ENCODE measurements at regions not wholly inside any gene's neighbourhood (a gene's known extent, or its start where the extent isn't known, plus 50 kb on each side); places are given as distances from the start of the nearest gene placed in this dataset.

DNA sequence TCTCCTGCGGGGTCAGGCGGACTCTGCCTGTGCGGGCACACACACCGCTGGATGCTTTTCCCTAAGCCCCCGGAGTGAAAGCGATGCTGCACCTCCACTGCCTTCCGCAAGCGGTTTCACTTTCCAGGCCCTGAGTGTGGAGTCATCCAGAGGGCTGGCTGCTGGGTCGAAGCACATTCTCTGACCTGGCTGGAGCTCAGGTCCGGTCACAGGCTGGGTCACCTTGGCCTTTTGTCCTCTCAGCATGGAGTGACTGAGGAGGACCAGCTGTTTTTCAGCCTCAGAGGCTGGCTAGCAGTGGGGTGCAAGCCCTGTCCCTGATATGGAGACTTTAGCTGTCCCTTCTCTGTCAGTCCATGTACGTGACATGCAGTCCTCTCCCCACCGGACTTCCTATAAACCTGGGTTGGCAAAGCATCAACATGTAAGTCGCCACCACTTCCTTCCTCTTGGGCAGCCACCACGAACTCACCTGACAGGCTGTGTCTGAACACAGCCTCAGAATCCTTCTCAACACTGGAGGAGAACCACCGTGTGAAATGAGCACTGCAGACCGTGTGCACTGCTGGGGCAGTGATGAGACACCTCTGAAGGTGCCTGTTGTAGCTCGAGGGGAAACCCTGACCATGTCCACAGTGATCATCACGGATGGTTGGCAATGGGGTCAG is 51.3 kb downstream of the GADD45G start:
- DNase-seq, result no peak

DNA sequence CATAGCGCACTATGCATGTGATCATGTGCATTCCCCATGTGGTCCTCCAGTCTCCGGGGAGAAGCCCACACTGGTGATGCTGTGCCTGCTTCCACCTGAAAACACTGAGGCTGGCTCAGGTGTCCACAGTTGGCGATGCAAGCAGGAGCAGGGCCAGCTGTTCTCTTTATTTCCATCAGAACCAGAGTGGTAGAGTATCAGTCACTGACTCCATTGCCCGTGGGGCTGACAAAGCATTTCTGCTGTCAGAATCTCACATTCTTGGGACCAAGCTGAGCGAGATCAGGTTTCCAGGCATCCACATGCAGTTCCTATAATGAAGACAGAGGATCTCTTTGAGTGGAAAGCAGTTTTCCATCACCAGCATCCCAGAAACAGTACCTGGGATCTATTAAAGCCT is 52.5 kb downstream of the GADD45G start:
- DNase-seq, result no peak

DNA sequence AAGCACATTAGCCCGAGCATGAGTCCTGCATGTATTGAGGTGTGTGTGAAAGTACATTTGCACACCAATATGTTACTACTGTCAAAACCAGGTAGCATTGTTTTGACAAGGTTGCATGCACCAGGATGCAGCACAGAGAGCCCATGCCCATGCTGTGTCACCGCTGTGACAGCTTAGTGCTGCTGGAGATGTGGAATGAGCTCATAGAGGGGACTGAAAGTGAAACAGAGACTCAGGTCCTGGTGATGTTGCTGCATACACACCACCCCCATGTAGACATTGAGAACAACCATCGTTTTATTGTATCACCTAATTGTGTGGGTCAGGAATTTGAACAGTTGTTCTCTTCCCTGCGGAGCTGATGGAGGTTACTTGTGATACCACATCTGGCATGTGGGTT is 53.0 kb downstream of the GADD45G start:
- DNase-seq, result no peak

DNA sequence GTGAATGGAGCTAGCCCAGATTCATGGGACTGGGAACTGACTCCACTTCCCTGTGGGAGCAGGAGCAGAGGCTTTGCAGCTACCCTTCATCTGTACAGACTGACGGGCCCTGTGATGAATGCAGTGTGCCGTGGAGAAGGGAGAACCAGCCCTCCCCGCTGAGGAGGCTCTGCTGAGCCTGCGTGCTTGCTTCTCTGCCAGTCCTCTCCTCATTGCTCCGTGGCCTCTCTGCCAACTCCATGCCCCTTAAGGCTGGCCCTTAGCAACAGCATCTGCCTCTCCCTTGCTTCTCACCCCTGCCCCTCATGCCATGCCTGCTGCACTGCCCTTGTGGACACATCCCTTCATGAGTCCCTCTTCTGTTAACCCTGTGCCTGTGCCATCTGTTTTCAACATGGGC is 53.6 kb downstream of the GADD45G start:
- DNase-seq, result no peak

DNA sequence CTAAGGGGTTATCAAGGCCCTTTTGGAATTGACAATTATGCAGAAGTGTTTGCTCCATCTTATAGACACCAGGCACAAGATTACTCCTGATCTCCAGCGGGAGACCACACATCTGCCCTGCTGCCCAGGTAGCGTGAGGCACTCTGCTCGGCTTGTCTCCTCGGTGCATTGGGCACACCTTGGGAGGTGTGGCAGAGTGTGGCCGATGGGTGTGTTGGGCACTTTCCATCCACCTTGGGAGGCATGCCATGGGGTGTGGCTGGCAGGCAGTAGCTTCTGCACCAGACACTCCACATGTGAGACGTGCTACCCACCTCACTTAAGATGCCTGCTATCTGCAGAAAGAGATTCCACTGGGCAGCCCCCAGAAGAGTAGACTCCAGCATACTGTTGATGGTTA is 54.1 kb downstream of the GADD45G start:
- no peak for DNase-seq

DNA sequence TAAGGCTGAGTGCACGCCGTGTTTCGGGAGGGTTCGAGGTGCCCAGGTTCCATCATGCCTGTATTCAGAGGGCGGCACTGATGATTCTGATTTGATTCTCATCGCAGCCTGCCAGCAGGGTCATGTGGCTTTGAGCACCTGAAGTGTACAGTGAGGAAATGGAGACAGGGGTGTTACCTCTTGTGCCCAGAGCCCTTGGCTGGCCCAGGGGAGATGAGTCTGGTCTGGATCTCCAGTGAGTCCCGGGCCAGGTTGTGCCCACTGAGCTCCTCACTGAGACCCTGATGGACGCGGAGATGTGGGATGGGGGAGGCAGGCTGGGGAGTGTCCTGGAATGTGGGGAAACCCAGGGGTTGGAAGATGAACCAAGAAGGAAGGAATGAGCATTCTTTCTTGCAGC is 54.7 kb downstream of the GADD45G start:
- no peak for DNase-seq

DNA sequence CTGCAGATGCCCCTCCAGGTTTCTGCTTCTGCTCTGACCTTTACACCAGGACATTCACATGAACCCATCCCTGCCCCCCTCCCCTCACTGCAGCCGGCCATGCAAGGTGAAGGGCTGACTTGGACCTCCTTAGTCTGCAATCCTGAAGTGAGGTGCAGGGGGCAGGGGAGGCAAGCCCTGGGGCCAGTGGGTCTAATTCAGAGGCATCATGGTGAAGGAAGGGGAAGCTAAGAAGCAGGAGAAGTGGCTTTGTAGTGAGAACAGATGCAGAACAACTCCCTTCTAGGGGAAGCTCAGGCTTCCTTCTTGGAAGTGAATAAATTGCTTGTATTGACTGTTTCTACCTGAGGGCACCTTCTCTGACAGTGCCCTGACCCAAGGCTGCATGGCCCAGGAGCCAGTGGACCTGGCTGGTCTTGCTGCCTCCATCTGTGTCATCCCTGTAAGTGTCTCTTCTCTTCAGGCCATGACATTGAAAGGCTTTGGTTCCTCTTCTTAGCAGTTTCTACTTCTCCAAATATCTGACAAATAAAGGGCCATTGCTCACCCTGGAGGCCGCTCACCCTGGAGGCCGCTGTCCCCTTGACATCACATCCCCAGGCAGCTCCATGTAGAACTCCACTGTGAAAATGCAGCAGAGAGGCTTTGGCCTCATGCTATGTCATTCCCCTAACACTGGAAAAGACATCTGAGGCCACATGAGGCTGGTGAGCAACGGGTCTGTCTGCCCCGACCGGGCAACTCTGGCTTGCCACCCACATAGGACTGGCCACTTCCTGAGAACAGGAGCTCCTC is 55.3 kb downstream of the GADD45G start:
- no peak for DNase-seq

DNA sequence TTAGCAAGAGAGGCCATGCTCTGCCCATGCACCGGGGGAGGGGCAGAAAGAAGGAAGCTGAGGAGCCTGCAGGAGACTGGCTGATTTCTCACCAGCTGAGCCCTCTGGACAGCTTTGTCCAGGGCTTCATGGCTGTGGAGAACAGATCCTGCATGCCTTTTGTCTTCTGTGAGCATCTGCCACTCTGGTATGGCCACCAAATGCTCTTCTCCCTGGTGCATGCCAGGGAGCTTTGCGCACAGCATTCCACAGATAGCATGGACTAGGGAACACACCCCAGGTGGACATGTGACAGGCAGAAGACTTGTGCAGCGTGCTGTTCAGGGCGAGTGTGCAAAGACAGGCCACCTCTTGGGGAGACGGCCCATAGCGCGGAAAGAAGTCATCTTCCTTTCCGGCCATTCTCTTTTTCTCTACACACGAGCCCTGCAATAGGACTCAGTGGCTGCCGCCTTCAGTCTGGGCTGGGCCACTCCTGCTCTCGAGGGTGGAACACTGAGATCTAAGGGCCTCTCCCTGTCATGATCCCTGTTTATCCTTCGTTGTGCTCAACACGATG is 56.7 kb downstream of the GADD45G start:
- DNase-seq, result no peak

DNA sequence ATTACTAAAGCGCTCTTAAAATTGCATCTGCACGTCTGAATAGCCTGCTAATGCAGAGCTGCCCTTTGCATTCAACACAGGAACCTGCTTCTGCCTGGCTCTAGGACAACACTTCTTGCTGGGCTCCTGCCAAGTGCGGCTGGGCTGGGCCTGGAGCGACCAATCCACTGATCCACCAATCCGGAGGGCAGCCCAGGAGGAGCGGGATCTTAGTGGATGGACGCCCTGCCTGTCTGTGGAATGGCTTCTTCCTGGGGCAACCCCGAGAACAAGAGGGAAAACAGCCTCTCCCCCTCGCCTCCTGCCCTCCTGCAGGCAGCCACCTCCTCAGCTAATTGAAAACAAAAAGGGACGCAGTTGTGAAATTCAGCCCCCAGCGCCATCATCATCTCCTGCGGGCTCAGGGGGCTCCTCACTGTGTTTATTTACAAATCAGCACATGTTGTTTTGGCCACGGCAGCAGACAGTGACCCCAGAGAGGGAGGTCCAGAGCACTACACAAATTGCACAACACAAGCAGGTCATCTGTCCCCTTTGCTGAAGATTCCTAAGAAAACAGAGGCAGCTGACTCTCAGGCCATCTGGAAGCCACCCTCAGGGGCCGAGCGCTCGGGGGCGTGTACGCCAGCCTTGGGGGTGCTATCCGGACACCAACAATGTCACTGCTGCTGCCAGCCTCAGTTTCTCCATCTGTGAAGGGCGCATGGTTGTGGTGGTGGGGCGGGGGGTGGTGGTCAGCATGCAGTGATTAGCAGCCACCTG is 57.3 kb downstream of the GADD45G start:
- DNase-seq, result peak; percentile 80

DNA sequence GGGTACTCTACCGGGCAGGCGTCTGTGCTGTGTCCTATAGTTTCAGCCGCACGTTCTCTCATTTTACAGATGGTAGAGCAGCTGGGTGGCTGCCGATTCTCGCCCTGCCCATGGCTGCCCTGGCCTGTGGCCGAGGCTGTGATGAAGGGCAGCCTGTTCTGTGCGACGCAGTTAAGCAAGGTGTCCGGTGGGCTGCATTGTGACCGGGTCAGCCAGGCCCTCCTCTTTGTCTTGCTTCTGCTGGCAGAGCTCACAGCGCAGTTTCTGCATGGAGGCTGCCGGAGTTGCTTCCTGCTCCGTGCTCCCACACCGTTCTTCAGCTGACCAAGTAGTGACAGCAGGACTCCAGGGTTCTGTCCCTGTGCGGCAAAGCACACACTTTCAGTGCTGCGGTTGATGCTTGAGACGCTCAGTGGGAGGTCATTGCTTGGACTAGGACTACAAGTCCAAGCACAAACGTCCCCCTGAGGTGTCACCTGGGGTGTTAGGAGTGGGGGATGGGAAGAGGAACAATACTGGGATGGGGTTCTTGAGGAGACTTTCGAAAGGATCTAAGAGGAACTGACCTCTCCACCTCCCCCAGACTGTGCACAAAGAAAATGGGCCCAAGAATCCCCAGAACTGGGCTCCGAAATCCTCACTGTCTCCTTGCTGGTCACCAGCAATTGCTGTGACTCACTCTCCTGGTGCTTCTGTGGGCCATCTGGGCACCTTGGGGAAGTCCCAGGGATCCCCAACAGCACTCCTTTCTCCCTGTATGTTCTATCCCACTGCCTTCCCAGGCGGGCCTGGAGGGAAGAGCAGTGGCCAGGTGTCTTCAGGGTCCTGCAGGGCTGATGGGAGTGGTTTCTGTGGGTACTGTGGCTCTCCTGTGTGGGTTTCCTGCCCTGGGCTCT is 58.2 kb downstream of the GADD45G start:
- DNase-seq, result no peak

DNA sequence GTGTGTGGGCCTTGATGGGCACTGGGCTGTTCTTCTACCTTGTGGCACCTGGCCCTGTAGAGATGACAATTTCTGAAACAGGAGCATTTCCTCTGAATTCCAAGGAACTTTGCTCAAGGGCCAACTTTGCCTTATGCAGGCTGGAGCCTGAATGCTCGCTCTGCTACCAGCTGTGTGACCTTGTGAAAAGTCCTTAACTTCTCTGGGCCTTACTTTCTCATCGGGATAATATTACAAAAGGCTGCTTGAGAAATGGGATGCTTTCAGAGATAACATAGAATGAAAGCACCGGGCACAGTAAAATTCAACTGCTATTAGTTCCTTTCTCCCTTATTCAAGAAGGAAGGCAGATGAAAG is 58.8 kb downstream of the GADD45G start:
- no peak for DNase-seq

DNA sequence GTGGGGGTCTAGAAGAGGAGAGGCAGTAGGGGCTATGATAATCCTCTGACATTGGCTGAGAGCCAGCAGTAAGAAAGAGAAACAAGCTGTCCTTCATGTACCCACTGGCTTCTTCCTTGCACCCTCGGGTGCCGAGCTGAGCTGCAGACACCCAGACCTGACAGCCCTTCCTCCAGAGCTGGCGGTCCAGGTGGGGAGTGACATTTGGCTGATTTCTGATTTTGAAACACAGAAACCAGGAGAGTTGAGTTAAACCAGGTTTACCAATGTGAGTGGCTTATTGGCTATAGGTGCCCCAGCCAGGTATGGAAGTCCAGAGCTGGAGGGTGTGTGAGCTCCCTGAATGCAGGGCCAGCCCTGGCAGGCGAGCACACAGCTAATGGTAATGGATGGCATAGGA is 59.2 kb downstream of the GADD45G start:
- DNase-seq, result no peak

DNA sequence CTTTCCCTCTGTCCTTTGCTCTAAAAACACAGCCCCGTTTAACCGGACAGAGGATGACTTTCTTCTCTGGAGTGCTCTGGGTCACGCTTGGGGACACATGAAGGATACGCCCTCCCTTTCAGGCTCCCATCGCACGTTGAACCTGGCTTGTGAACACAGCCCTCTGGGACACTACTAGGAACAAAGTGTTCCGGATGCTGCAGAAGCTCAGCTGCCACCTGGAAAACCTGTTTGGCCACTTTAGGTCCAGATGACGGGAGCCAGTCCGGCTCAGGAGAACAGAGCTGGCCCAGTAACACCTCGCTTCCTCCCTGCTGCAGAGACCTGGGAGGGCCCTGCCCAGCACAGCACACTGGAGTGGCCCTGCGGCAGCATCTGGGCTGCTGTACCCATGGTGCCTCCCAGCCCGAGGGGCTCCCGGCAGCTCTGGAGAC is 60.1 kb downstream of the GADD45G start:
- DNase-seq, result no peak

DNA sequence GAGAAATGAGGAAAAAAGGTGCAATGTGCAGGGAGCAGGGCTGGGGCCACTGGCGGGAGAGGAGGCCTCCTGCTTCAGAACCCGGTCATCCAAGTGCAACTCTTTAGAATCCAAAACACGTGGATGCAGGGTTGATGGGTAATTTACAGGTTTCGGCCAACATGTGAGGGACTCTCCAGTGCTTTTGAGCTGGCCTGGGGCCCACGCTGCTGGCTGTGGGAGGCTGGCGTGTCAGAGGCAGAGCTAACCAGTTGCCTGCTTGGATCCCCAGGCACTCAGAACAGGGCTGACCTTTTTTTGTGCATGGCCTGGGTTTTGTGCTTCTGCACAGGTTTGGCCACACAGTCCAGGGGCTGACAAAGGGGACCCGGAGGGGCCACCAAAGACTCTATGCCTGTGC is 61.6 kb downstream of the GADD45G start:
- DNase-seq, result no peak

DNA sequence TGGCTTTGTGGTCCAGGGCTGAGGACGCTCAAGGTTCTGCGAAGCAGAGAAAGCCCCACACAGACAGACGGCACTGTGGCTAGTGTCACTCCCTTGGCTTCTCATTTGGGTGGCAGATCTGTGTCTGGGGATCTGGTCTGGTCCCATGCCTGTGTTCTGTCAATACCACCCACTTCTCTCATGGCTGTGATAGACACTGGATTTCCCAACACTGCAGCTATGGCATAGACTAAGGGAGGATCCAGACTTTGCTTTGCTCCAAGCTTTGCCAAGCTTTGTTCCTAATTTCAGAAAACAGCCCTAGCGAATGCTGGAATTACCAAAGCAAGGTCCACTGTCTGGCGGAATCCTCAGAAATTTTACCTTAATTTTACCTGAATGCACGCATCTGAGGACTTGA is 62.1 kb downstream of the GADD45G start:
- no peak for DNase-seq

DNA sequence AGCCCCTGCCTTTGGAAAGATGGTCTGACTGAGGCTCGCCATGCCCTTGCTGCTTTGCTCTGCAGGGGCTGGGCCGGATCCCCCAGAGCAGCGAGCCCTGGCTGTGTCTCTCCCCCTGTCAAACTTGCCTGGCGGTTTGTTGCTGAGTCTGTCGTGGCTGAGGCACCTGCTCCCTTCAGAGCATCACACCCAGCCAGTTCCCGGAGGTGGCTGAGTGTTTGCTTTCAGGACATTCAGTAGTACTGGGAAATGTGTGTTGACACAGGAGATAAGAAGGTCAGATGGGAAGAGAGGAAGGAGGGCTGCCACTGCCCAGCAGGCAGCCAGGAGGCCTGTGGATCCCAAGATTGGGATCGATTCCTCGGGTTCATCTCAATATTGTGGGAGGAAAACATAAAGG is 62.9 kb downstream of the GADD45G start:
- DNase-seq, result no peak

DNA sequence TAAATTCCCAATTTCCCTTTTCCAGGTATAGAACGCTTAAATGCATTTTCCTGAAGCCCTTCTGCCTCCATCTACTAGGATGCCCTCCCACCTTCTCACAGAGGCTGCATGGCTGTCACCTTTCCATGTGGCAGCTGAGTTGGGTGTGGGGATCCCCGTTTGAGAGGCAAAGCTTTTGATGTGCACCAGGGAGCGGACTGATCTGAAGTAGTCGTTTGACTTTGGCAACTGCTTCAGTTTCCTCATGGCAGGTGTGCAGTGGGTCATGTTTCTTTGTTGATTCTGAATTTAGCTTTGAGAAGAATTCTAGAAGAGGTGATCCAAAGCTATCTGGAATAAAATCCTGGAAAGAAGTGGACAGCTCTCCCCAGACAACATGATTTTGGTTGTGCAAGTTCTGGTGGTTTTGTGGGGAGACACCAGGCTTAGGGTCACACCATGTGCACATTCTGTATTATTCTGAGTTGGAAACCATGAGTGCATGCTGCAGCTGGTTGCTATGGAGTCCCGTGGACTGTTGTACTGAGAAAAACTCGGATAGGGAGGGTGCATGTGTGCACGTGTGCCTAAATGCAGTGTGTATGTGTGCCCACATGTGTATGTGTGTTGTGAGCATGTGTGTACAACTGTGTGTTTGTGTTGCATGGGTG is 63.5 kb downstream of the GADD45G start:
- DNase-seq, result no peak

DNA sequence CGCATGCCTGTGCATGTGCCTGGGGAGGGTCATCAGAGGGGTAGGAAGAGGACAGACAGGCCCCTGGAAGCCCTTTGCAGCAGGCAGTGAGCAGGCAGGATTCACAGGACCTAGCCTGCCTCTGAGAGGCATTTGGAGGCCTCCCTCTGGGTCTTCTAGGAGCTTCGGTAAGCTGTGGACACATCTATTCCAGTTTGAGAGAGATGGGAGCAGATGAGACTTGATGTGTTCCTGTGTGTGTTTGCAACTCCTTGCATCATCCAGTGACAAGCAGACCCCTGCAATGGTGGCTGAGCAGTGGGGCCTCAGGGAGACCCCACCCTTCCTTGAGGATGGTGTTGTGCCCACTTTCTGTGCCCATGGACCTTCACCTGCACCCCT is 64.0 kb downstream of the GADD45G start:
- no peak for DNase-seq

DNA sequence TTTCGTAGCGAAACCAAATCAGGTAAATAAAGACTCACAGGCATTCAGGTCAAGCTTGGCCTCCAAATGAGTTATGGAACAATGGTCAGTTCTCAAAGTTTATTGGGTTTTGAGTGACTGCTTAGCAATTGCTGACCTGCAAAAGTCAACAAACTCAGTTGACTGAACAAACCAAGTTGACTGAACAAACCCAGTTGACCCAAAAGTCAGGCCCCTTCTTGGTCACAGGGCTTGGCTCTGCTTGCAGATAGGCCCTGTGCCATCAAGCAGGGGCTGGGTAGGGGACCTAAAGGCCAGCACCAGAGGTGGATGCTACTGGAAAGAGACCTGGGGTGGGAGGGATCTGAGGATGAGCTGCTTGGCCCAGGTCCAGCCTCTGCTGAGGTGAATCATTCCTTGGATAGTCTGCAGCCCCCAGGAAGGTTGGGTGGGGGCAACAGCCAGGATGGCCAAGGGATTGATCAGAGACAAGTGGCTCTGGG is 64.6 kb downstream of the GADD45G start:
- DNase-seq, result no peak

DNA sequence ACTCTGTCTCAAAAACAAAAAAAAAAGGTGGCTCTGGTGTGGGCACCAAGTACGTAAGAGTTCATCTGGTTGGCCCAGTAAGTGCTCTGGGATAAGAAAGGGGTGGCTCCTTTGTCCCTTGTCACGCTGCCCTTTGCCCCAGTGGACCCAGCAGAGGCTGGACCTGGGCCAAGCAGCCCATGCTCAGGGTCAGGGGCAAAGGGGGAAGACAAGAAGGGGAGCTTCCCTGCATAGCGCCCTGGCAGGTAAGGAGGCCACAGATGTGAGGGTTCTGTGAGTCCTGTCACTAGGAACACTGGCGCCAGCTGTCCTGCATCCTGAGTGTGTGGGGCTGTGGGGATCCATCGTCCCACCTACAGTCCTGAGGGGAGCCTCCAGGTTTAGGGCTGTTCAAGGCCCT is 65.3 kb downstream of the GADD45G start:
- DNase-seq, result no peak

DNA sequence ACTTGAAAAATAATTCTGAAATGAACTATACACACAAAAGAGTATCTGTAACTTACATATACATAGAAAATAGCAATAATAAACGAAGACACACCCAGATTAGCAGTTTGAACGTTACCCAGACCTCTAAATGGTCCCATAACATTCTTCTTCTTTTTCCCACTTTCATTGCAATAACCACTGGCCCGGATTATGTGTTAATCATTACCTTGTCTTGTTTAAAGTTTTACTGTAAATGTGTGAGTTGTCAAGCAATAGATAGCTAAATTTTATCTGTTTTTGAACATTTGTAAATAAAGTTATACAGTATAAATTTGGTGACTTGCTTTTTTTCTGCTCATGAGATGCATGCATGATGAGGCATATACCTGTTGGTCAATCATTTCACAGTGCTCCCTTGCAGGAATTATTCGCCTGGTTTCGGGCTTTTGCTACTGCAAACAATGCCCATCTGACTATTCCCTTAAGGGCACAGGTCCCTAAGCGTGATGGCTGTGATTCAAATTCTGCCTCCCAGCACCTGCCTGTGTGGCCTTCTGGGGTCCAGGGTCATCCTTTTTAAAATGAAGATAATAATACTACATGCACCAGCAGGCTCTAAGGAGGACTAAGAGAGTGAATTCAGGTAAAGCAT is 66.1 kb downstream of the GADD45G start:
- DNase-seq, result no peak

DNA sequence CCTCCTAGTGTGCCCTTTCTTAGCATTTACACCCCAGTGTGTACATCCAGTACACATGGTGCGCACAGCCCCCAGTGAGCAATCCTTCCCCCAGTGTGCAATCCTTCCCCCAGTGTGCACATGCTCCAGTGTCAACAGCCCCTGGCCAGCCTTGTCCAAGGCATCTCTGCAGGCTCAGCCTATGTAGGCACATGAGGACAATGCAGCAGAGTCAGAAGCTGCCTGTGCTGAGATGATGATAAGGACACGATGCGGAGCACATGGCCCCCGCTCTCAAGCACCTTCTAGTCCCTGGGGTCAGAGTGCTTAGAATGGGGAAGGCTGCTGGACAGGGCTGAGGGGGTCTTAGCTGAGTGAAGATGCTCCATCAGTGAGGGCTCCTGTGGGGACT is 69.8 kb downstream of the GADD45G start:
- no peak for DNase-seq
